ENCODE measurements at regions not wholly inside any gene's neighbourhood (a gene's known extent, or its start where the extent isn't known, plus 50 kb on each side); places are given as distances from the start of the nearest gene placed in this dataset.
"Not testable (repeated sequence)": the region's sequence is repeated elsewhere in the genome, so short reads cannot be mapped to it uniquely, and the experiment has no call there.

- intact Hi-C loops (cut with micrococcal nuclease; ENCODE audit: unreplicated experiment) = loop anchor here (1.0 kb wide), 1 partner anchor 102 kb away; no protein-coding TSS in a partner anchor
- Mint-ChIP-seq H3K4me1 (ENCODE audit: low read depth, unreplicated experiment) (no peaks in the 10 kb centered on the region), H3K9me3 (ENCODE audit: low read depth, unreplicated experiment) (peaks cover 6% of the 10 kb centered on the region), H3K4me3 (ENCODE audit: low read depth, unreplicated experiment) (no peak overlapping the region), H3K27me3 (ENCODE audit: unreplicated experiment) (no peaks in the 10 kb centered on the region), H3K36me3 (ENCODE audit: insufficient read depth, unreplicated experiment) (no peaks in the 10 kb centered on the region), H3K27ac (ENCODE audit: unreplicated experiment) (no peak overlapping the region)
- CTCF ChIA-PET = interaction anchor here (0.5 to 1.9 kb wide), 4 partner anchors 9 to 102 kb away, joined by 3 to 21 read pairs (median 4); no protein-coding TSS in a partner anchor
- TF ChIP-seq, protein P1, sequence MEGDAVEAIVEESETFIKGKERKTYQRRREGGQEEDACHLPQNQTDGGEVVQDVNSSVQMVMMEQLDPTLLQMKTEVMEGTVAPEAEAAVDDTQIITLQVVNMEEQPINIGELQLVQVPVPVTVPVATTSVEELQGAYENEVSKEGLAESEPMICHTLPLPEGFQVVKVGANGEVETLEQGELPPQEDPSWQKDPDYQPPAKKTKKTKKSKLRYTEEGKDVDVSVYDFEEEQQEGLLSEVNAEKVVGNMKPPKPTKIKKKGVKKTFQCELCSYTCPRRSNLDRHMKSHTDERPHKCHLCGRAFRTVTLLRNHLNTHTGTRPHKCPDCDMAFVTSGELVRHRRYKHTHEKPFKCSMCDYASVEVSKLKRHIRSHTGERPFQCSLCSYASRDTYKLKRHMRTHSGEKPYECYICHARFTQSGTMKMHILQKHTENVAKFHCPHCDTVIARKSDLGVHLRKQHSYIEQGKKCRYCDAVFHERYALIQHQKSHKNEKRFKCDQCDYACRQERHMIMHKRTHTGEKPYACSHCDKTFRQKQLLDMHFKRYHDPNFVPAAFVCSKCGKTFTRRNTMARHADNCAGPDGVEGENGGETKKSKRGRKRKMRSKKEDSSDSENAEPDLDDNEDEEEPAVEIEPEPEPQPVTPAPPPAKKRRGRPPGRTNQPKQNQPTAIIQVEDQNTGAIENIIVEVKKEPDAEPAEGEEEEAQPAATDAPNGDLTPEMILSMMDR (IDR thresholded peaks at IDR 0.05; ENCODE audit: unreplicated experiment) = no peak
- BruUV-seq (replicated peaks) = no TSS peak
- no peak for DNase-seq
Observed at GRCh38 chr5:163306421-163306820, 131.0 kb upstream of the CCNG1 start.

GRCh38 chr5:163309914-163310313 lies 127.5 kb upstream of the CCNG1 start:
- no peak overlapping the region for H3K27ac Mint-ChIP-seq (ENCODE audit: unreplicated experiment)
- intact Hi-C loops (cut with micrococcal nuclease; ENCODE audit: unreplicated experiment) = no loop called here

GRCh38 chr5:163310997-163311396 lies 126.4 kb upstream of the CCNG1 start:
- CTCF ChIA-PET = no interaction called here
- no peaks in the 10 kb centered on the region for H3K4me1 Mint-ChIP-seq (ENCODE audit: low read depth, unreplicated experiment)
- no peak overlapping the region for H3K4me3 Mint-ChIP-seq (ENCODE audit: low read depth, unreplicated experiment)
- H3K36me3 Mint-ChIP-seq (ENCODE audit: insufficient read depth, unreplicated experiment) = no peaks in the 10 kb centered on the region
- BruUV-seq (replicated peaks) = no TSS peak
- no peaks in the 10 kb centered on the region for H3K27me3 Mint-ChIP-seq (ENCODE audit: unreplicated experiment)
- no peak for DNase-seq
- TF ChIP-seq, protein P1 (IDR thresholded peaks at IDR 0.05; ENCODE audit: unreplicated experiment) = no peak
- no peak overlapping the region for H3K27ac Mint-ChIP-seq (ENCODE audit: unreplicated experiment)
- H3K9me3 Mint-ChIP-seq (ENCODE audit: low read depth, unreplicated experiment) = peaks cover 10% of the 10 kb centered on the region
- intact Hi-C loops (cut with micrococcal nuclease; ENCODE audit: unreplicated experiment) = no loop called here

More at GRCh38 chr5:163309914-163310313, 127.5 kb upstream of the CCNG1 start:
- Mint-ChIP-seq H3K36me3 (ENCODE audit: insufficient read depth, unreplicated experiment) (no peaks in the 10 kb centered on the region), H3K9me3 (ENCODE audit: low read depth, unreplicated experiment) (peaks cover 8% of the 10 kb centered on the region), H3K4me1 (ENCODE audit: low read depth, unreplicated experiment) (no peaks in the 10 kb centered on the region), H3K27me3 (ENCODE audit: unreplicated experiment) (no peaks in the 10 kb centered on the region), H3K4me3 (ENCODE audit: low read depth, unreplicated experiment) (no peak overlapping the region)
- DNase-seq = no peak
- no TSS peak for BruUV-seq (replicated peaks)
- CTCF ChIA-PET = no interaction called here
- TF ChIP-seq, protein P1 (IDR thresholded peaks at IDR 0.05; ENCODE audit: unreplicated experiment) = no peak

DNA sequence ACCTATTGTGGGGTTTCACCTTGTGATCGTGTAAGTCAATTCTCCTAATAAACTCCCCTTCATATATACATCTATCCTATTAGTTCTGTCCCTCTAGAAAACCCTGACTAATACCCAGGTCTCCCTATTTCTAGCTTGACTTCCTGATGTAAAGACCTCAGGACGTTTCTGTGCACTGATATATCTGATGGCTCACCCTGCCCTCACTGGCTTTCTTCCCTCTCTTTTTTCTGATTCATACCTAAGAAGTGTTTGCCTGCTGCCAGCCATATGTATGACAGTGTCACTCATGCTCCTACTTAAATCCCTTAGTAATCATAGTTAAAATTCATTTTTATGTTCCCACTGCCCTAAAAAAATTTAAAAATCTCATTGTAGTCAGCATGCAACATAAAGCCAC lies 124.8 kb upstream of the CCNG1 start:
- no peaks in the 10 kb centered on the region for H3K4me1 Mint-ChIP-seq (ENCODE audit: low read depth, unreplicated experiment)
- CTCF ChIA-PET = no interaction called here
- no peak overlapping the region for H3K27ac Mint-ChIP-seq (ENCODE audit: unreplicated experiment)
- BruUV-seq (replicated peaks) = no TSS peak
- no peak for DNase-seq
- no peaks in the 10 kb centered on the region for H3K36me3 Mint-ChIP-seq (ENCODE audit: insufficient read depth, unreplicated experiment)
- H3K27me3 Mint-ChIP-seq (ENCODE audit: unreplicated experiment) = no peaks in the 10 kb centered on the region
- peaks cover 10% of the 10 kb centered on the region for H3K9me3 Mint-ChIP-seq (ENCODE audit: low read depth, unreplicated experiment)
- no peak overlapping the region for H3K4me3 Mint-ChIP-seq (ENCODE audit: low read depth, unreplicated experiment)
- intact Hi-C loops (cut with micrococcal nuclease; ENCODE audit: unreplicated experiment) = no loop called here
- TF ChIP-seq, protein P1 (IDR thresholded peaks at IDR 0.05; ENCODE audit: unreplicated experiment) = no peak

- H3K27me3 Mint-ChIP-seq (ENCODE audit: unreplicated experiment); H3K4me3 Mint-ChIP-seq (ENCODE audit: low read depth, unreplicated experiment); intact Hi-C loops (cut with micrococcal nuclease; ENCODE audit: unreplicated experiment); CTCF ChIA-PET; DNase-seq; H3K36me3 Mint-ChIP-seq (ENCODE audit: insufficient read depth, unreplicated experiment); H3K27ac Mint-ChIP-seq (ENCODE audit: unreplicated experiment); H3K4me1 Mint-ChIP-seq (ENCODE audit: low read depth, unreplicated experiment); BruUV-seq (replicated peaks): not testable (repeated sequence)
- H3K9me3 Mint-ChIP-seq (ENCODE audit: low read depth, unreplicated experiment) = peaks cover 10% of the 10 kb centered on the region
Observed at GRCh38 chr5:163313049-163313448, 124.3 kb upstream of the CCNG1 start.

GRCh38 chr5:163316374-163316773 lies 121.0 kb upstream of the CCNG1 start:
- H3K4me1 Mint-ChIP-seq (ENCODE audit: low read depth, unreplicated experiment); H3K27ac Mint-ChIP-seq (ENCODE audit: unreplicated experiment); H3K36me3 Mint-ChIP-seq (ENCODE audit: insufficient read depth, unreplicated experiment); CTCF ChIA-PET; BruUV-seq (replicated peaks); intact Hi-C loops (cut with micrococcal nuclease; ENCODE audit: unreplicated experiment); DNase-seq; H3K27me3 Mint-ChIP-seq (ENCODE audit: unreplicated experiment); H3K4me3 Mint-ChIP-seq (ENCODE audit: low read depth, unreplicated experiment): not testable (repeated sequence)
- peaks cover 10% of the 10 kb centered on the region for H3K9me3 Mint-ChIP-seq (ENCODE audit: low read depth, unreplicated experiment)

Data from Calu3 (cell line).